Mucosa of descending colon (tissue), 3 donors: ENCODE measurements at regions not wholly inside any gene's neighbourhood (a gene's known extent, or its start where the extent isn't known, plus 50 kb on each side); places are given as distances from the start of the nearest gene placed in this dataset.

Experiments
- ATAC-seq: fragments of 200-7000 bp; cut with Tn5 transposase; one replicate; pipeline ENCODE4 v1.9.1; 2020; ENCODE audit warnings: mild to moderate bottlenecking, moderate library complexity
- DNase-seq, 3 donors: peaks; one replicate each; pipeline ENCODE4 v3.0.0-alpha.2; 2020
- H3K36me3 ChIP-seq: fragments of 200-600 bp; one replicate; pipeline ENCODE4 v1.8.0; 2021; ENCODE audit warnings: low read depth, mild to moderate bottlenecking
- H3K4me1 ChIP-seq: fragments of 200-600 bp; one replicate; pipeline ENCODE4 v1.8.0; 2021; ENCODE audit warnings: low read depth, mild to moderate bottlenecking
- H3K4me3 ChIP-seq: fragments of 200-600 bp; one replicate; pipeline ENCODE4 v1.8.0; 2021; ENCODE audit warnings: mild to moderate bottlenecking
- H3K9me3 ChIP-seq: fragments of 200-600 bp; one replicate; pipeline ENCODE4 v1.8.0; 2021; ENCODE audit warnings: mild to moderate bottlenecking
- intact Hi-C, 2 donors: fragments of 100-400 bp; cut with DNase I in 1 of 2; cut with micrococcal nuclease in 1 of 2; formaldehyde crosslinking; loops; one replicate each; pipeline versions ENCODE4 v1.11.0 to v1.11.1; 2022; cut with DNase I, micrococcal nuclease
- TF ChIP-seq, protein P1 (sequence below): fragments of 200-600 bp; IDR thresholded peaks from one replicate; pipeline ENCODE4 v1.8.0; 2022; ENCODE audit warnings: antibody characterized with exemption, mild to moderate bottlenecking
- donor health status: DM: no; HTN: no; CAD: no; lungs with moderate emphysema.
- donor health status: DM: no; HTN: no; CAD: no.
- donor health status: DM: no; HTN: yes; CAD: no.

DNA sequence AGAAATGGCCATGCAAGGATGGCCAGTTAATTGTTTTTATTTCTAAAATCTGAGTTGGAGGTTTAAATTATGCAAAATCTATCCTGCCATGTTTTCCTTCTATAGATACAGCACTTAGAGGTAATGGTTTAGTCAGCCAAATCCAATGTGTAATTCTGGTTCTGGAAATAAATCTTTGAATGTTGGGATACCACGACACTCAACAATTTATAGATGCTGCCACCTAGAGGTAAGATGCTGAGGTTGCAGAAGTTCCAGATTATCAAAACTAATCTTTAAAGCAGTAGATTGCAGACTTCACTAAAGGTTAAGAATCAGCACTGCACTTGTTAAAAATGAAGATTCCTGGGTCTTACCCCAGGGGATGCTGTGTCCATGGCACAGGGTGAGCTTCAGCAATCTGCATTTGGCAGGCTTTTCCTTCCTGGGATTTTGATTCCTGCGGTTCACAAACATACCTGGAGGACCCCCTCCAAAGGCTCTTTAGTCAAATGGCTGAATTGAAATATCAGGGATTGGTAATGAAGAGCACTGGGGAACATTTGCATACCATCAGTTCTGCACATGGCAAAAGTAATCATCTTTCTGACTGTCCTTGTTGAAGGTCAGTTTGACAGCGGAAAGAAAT lies 53.4 kb upstream of the ANO4 start:
- no peaks in the 10 kb centered on the region for H3K4me1 ChIP-seq
- TF ChIP-seq, protein P1, sequence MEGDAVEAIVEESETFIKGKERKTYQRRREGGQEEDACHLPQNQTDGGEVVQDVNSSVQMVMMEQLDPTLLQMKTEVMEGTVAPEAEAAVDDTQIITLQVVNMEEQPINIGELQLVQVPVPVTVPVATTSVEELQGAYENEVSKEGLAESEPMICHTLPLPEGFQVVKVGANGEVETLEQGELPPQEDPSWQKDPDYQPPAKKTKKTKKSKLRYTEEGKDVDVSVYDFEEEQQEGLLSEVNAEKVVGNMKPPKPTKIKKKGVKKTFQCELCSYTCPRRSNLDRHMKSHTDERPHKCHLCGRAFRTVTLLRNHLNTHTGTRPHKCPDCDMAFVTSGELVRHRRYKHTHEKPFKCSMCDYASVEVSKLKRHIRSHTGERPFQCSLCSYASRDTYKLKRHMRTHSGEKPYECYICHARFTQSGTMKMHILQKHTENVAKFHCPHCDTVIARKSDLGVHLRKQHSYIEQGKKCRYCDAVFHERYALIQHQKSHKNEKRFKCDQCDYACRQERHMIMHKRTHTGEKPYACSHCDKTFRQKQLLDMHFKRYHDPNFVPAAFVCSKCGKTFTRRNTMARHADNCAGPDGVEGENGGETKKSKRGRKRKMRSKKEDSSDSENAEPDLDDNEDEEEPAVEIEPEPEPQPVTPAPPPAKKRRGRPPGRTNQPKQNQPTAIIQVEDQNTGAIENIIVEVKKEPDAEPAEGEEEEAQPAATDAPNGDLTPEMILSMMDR = peak; percentile 52
- no peaks in the 10 kb centered on the region for H3K9me3 ChIP-seq
- H3K4me3 ChIP-seq = no peak overlapping the region
- H3K36me3 ChIP-seq = no peaks in the 10 kb centered on the region
- DNase-seq (peak in 1 of 3 donors; percentile 45), ATAC-seq (no peak)
- intact Hi-C loops = no loop called here

- Histone ChIP-seq H3K4me1 (no peaks in the 10 kb centered on the region), H3K4me3 (no peak overlapping the region), H3K36me3 (no peaks in the 10 kb centered on the region), H3K9me3 (no peaks in the 10 kb centered on the region)
- ATAC-seq = no peak
- no peak for DNase-seq
- TF ChIP-seq, protein P1 = no peak
- intact Hi-C loops = no loop called here
Observed at GRCh38 chr12:100743060-100743459, 51.5 kb upstream of the ANO4 start.
